IPS-18a (cell line): ENCODE measurements at regions not wholly inside any gene's neighbourhood (a gene's known extent, or its start where the extent isn't known, plus 50 kb on each side); places are given as distances from the start of the nearest gene placed in this dataset.
"Not testable (repeated sequence)": the region's sequence is repeated elsewhere in the genome, so short reads cannot be mapped to it uniquely, and the experiment has no call there.

ENCODE experiments used
- H3K27ac ChIP-seq: one replicate; pipeline ENCODE4 v1.5.1; 2013; ENCODE audit warnings: low read length
- H3K27me3 ChIP-seq: one replicate; pipeline ENCODE4 v1.6.1; 2013; ENCODE audit warnings: mild to moderate bottlenecking, low read length; ENCODE audit not compliant: control insufficient read depth, insufficient read depth
- H3K36me3 ChIP-seq: one replicate; pipeline ENCODE4 v1.6.1; 2013; ENCODE audit warnings: low read depth, low read length; ENCODE audit not compliant: control insufficient read depth
- H3K4me1 ChIP-seq: one replicate; pipeline ENCODE4 v1.6.1; 2013; ENCODE audit warnings: low read depth, low read length; ENCODE audit not compliant: control insufficient read depth
- H3K4me3 ChIP-seq: one replicate; pipeline ENCODE4 v1.5.1; 2013; ENCODE audit warnings: low read length
- H3K9ac ChIP-seq: one replicate; pipeline ENCODE4 v1.6.1; 2013; ENCODE audit warnings: mild to moderate bottlenecking, low read length, moderate library complexity
- H3K9me3 ChIP-seq: one replicate; pipeline ENCODE4 v1.6.1; 2013; ENCODE audit warnings: low read depth, low read length; ENCODE audit not compliant: control insufficient read depth

GRCh38 chr7:82517050-82517449 is 73.5 kb upstream of the CACNA2D1 start:
- no peak overlapping the region for H3K27ac ChIP-seq
- no peaks in the 10 kb centered on the region for H3K36me3 ChIP-seq
- no peak overlapping the region for H3K9ac ChIP-seq
- H3K27me3 ChIP-seq = no peaks in the 10 kb centered on the region
- H3K9me3 ChIP-seq = no peaks in the 10 kb centered on the region
- no peak overlapping the region for H3K4me3 ChIP-seq
- H3K4me1 ChIP-seq = no peaks in the 10 kb centered on the region

DNA sequence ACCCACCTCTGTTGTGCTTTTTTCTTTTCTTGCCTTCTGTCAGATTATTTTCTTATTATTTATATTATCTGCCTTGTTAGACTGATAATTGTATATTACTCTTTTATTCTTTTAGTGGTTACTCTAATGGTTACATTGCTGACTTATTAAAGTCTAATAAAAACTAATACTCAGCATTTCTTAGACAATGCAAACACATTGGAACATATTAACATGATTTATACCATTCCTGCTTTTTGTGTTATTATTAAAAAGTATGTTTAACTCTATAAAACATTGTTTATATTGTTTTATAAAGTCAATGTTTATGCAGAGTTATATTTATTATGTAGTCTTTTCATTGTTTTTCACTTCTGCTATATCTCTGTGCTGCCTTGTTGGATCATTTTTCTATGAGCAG is 68.0 kb upstream of the CACNA2D1 start:
- Histone ChIP-seq H3K27ac (no peak overlapping the region), H3K9me3 (no peaks in the 10 kb centered on the region), H3K4me1 (no peaks in the 10 kb centered on the region), H3K36me3 (no peaks in the 10 kb centered on the region), H3K4me3 (no peak overlapping the region), H3K9ac (no peak overlapping the region), H3K27me3 (no peaks in the 10 kb centered on the region)

DNA sequence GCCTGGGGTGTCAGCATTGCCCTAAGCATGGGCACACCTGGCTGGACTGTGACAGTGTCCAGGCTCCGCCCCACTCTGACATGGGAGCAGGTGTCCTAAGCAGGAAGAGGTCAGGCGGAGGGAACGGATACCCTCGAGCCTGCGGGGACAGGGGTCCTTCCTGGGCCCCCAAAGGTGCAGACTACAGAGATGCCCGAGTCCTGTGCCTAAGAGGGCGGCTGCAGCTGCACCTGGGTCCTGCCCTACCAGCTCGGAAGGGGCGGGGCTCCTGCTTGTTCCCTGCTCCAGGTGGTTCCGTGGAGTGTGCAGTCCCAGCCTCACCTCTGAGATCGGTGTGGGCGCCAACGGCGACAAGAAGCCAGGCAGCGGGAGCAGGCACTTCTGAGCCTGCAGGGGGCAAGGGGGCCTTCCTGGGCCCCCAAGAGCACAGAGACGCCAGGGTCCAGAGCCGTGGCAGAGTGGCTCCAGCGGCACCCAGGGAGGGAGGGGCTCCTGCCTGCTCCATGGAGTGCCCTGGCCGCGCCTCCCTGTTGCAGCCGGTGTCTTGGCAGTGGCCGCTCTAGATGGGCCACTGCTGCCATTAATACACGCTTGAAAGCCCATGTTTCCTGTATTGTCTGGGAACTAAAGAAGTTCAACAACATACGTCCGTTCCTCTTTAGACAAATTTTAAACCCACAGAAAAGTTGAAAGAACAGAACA is 64.5 kb upstream of the CACNA2D1 start:
- Histone ChIP-seq H3K9ac (no peak overlapping the region), H3K4me1 (peaks cover 9% of the 10 kb centered on the region), H3K4me3 (no peak overlapping the region), H3K27ac (no peak overlapping the region), H3K36me3 (no peaks in the 10 kb centered on the region), H3K9me3 (no peaks in the 10 kb centered on the region), H3K27me3 (no peaks in the 10 kb centered on the region)

- H3K4me3 ChIP-seq = no peak overlapping the region
- peaks cover 9% of the 10 kb centered on the region for H3K4me1 ChIP-seq
- no peaks in the 10 kb centered on the region for H3K36me3 ChIP-seq
- no peak overlapping the region for H3K27ac ChIP-seq
- H3K27me3 ChIP-seq = no peaks in the 10 kb centered on the region
- H3K9ac ChIP-seq = no peak overlapping the region
- no peaks in the 10 kb centered on the region for H3K9me3 ChIP-seq
These were observed 63.9 kb upstream of the CACNA2D1 start for GRCh38 chr7:82507365-82507975.

DNA sequence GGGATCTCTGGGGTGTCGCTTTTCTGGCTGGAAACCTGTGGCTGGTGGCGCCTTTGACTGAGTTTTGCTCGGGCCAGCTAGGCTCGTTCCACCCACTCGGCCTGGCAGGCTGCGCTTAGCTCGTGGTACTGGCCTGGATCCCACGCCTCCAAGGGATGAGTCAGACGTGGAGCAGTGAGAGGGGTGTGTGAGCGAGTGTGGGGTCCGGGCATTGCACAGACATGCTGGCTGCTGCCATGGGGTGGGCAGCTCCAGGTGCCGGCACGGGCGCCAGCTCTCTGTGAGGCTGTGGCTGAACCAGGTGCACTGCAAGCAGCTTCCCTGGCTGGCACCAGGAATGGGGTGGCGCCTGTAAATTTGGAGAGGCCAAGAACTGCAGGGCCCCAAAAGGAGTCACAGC is 63.1 kb upstream of the CACNA2D1 start:
- Histone ChIP-seq H3K27ac (no peak overlapping the region), H3K9ac (no peak overlapping the region), H3K4me1 (peaks cover 9% of the 10 kb centered on the region), H3K27me3 (no peaks in the 10 kb centered on the region), H3K4me3 (no peak overlapping the region), H3K9me3 (no peaks in the 10 kb centered on the region), H3K36me3 (no peaks in the 10 kb centered on the region)

DNA sequence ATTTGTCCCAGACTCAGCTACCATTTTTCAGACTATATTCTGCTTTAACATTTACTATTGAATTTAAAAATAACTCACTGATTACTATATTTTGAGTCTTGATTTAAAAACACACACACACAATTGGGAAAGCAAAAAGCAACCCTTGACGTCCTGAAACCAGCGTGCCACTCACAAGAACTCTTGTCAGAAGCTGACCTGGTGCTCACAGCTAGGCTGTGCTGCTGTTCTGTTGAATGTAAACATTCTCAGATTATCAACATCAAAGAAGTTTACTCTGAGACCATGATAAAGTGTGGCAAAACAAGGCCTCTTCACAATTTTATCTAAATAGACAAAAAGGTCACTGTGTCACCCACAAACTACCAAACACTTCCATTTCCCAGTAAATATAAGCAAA is 62.6 kb upstream of the CACNA2D1 start:
- Histone ChIP-seq H3K27ac (no peak overlapping the region), H3K9ac (no peak overlapping the region), H3K4me3 (no peak overlapping the region), H3K4me1 (peaks cover 9% of the 10 kb centered on the region), H3K36me3 (no peaks in the 10 kb centered on the region), H3K9me3 (peaks cover 2% of the 10 kb centered on the region), H3K27me3 (no peaks in the 10 kb centered on the region)

- Histone ChIP-seq H3K27me3 (no peaks in the 10 kb centered on the region), H3K4me1 (peaks cover 9% of the 10 kb centered on the region), H3K9me3 (peaks cover 7% of the 10 kb centered on the region)
These were observed 57.8 kb upstream of the CACNA2D1 start for GRCh38 chr7:82501346-82501745.

GRCh38 chr7:82499546-82499945 is 56.0 kb upstream of the CACNA2D1 start:
- not testable (repeated sequence) for H3K36me3 ChIP-seq, H3K4me3 ChIP-seq, H3K27me3 ChIP-seq, H3K27ac ChIP-seq, H3K9me3 ChIP-seq, H3K9ac ChIP-seq, H3K4me1 ChIP-seq

More at GRCh38 chr7:82501346-82501745, 57.8 kb upstream of the CACNA2D1 start:
- Histone ChIP-seq H3K9ac (no peak overlapping the region), H3K27ac (no peak overlapping the region), H3K36me3 (no peaks in the 10 kb centered on the region), H3K4me3 (no peak overlapping the region)

DNA sequence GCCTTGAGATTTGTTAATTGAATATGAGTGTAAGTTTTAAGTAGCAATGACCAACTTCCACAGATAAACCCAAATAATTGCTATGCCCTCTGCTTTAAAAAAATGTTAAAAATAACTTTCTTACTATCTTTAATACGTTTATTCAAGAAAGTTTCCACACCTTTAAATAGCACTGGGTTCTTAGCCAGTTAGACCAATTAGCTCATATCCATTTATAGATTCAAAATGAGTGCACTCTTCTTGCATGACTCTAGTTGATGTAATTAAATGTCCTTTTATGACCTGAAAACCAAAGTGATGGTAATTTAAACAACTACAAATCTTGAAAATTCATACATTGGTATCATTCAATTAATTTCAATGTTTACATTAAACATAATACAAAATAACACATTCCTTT is 50.8 kb upstream of the CACNA2D1 start:
- Histone ChIP-seq H3K4me3 (no peak overlapping the region), H3K27ac (no peak overlapping the region), H3K36me3 (no peaks in the 10 kb centered on the region), H3K9me3 (no peaks in the 10 kb centered on the region), H3K9ac (no peak overlapping the region), H3K27me3 (no peaks in the 10 kb centered on the region), H3K4me1 (no peaks in the 10 kb centered on the region)
